Naive thymus-derived CD8-positive, alpha-beta T cell (primary cell): ENCODE measurements at regions not wholly inside any gene's neighbourhood (a gene's known extent, or its start where the extent isn't known, plus 50 kb on each side); places are given as distances from the start of the nearest gene placed in this dataset.
A peak's percentile ranks its signal among the peaks of the same experiment; 100 is the strongest.

Experiments
- ATAC-seq, 2 donors: fragments of 150-1000 bp; cut with Tn5 transposase in 1 of 2; sonication (Bioruptor Pico), chemical (Tn5 transposase) in 1 of 2; 1 replicate in 1 of 2; 2 replicates in 1 of 2; pipeline ENCODE4 v1.10.0; 2021; ENCODE audit warnings: mild to moderate bottlenecking in 2 of 2, moderate library complexity in 2 of 2
- POLR2A ChIA-PET: fragments of 350-600 bp; sonication (Branson Sonifier 250); formaldehyde crosslinking; loops from one replicate; lab custom pipeline; 2021; ENCODE audit warnings: antibody characterized with exemption; lab: Charles Lee
- DNase-seq, 10 donors: peaks; one replicate each; pipeline versions ENCODE4 v3.0.0 to v3.0.0-alpha.2; 2020 to 2022
- H3K27ac Mint-ChIP-seq, 10 donors: one replicate each; pipeline ENCODE4 v1.8.0; 2020 to 2022; ENCODE audit warnings: mild to moderate bottlenecking in 10 of 10, mixed read lengths in 10 of 10, moderate library complexity in 4 of 10, inconsistent platforms in 1 of 10
- H3K27me3 Mint-ChIP-seq, 5 donors: one replicate each; pipeline ENCODE4 v1.8.0; 2021 to 2022; ENCODE audit warnings: mixed read lengths in 5 of 5
- H3K36me3 Mint-ChIP-seq, 3 donors: one replicate each; pipeline ENCODE4 v1.8.0; 2020 to 2022; ENCODE audit warnings: mixed read lengths in 3 of 3, mild to moderate bottlenecking in 2 of 3, inconsistent platforms in 1 of 3
- H3K4me1 Mint-ChIP-seq, 4 donors: one replicate each; pipeline ENCODE4 v1.8.0; 2021 to 2022; ENCODE audit warnings: mixed read lengths in 4 of 4
- H3K4me3 Mint-ChIP-seq, 10 donors: one replicate each; pipeline ENCODE4 v1.8.0; 2020 to 2022; ENCODE audit warnings: mild to moderate bottlenecking in 10 of 10, mixed read lengths in 10 of 10, moderate library complexity in 6 of 10, inconsistent platforms in 1 of 10
- H3K9me3 Mint-ChIP-seq, 9 donors: one replicate each; pipeline ENCODE4 v1.8.0; 2020 to 2022; ENCODE audit warnings: mixed read lengths in 9 of 9, mild to moderate bottlenecking in 3 of 9, inconsistent platforms in 1 of 9, moderate library complexity in 1 of 9

GRCh38 chr3:56869157-56869889, 67.6 kb upstream of the ARHGEF3 start:
- Mint-ChIP-seq H3K4me1 (peaks cover 22 to 55% (median 45%) of the 10 kb centered on the region in 4 donors), H3K36me3 (peaks cover 2 to 3% (median 2%) of the 10 kb centered on the region in 3 donors), H3K27me3 (no peaks in the 10 kb centered on the region), H3K4me3 (peak overlapping the region in 7 of 10 donors; percentile 33 to 72 (median 48)), H3K27ac (peak overlapping the region in 9 of 10 donors; percentile 10 to 75 (median 44)), H3K9me3 (peaks cover 0 to 2% (median 0%) of the 10 kb centered on the region in 9 donors)
- POLR2A ChIA-PET: no interaction called here
- ATAC-seq (no peak), DNase-seq (no peak)

- H3K36me3 Mint-ChIP-seq: peaks cover 2 to 5% (median 2%) of the 10 kb centered on the region in 3 donors
- DNase-seq: no peak
- peaks cover 20 to 55% (median 43%) of the 10 kb centered on the region in 4 donors for H3K4me1 Mint-ChIP-seq
- peak overlapping the region in 1 of 10 donors; percentile 41 for H3K4me3 Mint-ChIP-seq
- H3K9me3 Mint-ChIP-seq: peaks cover 0 to 4% (median 0%) of the 10 kb centered on the region in 9 donors
- no peaks in the 10 kb centered on the region for H3K27me3 Mint-ChIP-seq
- POLR2A ChIA-PET: no interaction called here
- peak overlapping the region in 3 of 10 donors; percentile 6 to 69 (median 35) for H3K27ac Mint-ChIP-seq
- ATAC-seq: no peak
Measured at GRCh38 chr3:56868706-56869105, 67.0 kb upstream of the ARHGEF3 start.

- no peak for ATAC-seq
- Mint-ChIP-seq H3K4me3 (no peak overlapping the region), H3K4me1 (peaks cover 22 to 62% (median 43%) of the 10 kb centered on the region in 4 donors), H3K36me3 (peaks cover 2 to 5% (median 2%) of the 10 kb centered on the region in 3 donors), H3K27ac (no peak overlapping the region), H3K27me3 (no peaks in the 10 kb centered on the region), H3K9me3 (peaks cover 0 to 4% (median 0%) of the 10 kb centered on the region in 9 donors)
- POLR2A ChIA-PET: no interaction called here
- no peak for DNase-seq
Measured at GRCh38 chr3:56867671-56868070, 65.9 kb upstream of the ARHGEF3 start.

- Mint-ChIP-seq H3K4me1 (peaks cover 34 to 81% (median 59%) of the 10 kb centered on the region in 4 donors), H3K27me3 (no peaks in the 10 kb centered on the region), H3K9me3 (peaks cover 0 to 4% (median 0%) of the 10 kb centered on the region in 9 donors), H3K27ac (peak overlapping the region in 6 of 10 donors; percentile 15 to 57 (median 36)), H3K36me3 (peaks cover 2 to 5% (median 2%) of the 10 kb centered on the region in 3 donors), H3K4me3 (no peak overlapping the region)
- no peak for ATAC-seq
- POLR2A ChIA-PET: interaction anchor here (0.6 to 1.4 kb wide), 3 partner anchors 17 to 122 kb away, joined by 3 to 4 read pairs (median 3); no protein-coding TSS in a partner anchor
- DNase-seq: no peak
Measured at GRCh38 chr3:56864918-56865524, 63.3 kb upstream of the ARHGEF3 start.

GRCh38 chr3:56864090-56864489, 62.3 kb upstream of the ARHGEF3 start:
- Mint-ChIP-seq H3K27me3 (no peaks in the 10 kb centered on the region), H3K36me3 (peaks cover 0 to 5% (median 2%) of the 10 kb centered on the region in 3 donors), H3K4me1 (peaks cover 30 to 74% (median 55%) of the 10 kb centered on the region in 4 donors), H3K9me3 (peaks cover 0 to 4% (median 0%) of the 10 kb centered on the region in 9 donors), H3K4me3 (no peak overlapping the region), H3K27ac (peak overlapping the region in 4 of 10 donors; percentile 18 to 47 (median 42))
- no peak for DNase-seq
- POLR2A ChIA-PET: no interaction called here
- no peak for ATAC-seq

- H3K9me3 Mint-ChIP-seq: peaks cover 0 to 4% (median 0%) of the 10 kb centered on the region in 9 donors
- POLR2A ChIA-PET: interaction anchor here (0.7 to 0.8 kb wide), 2 partner anchors 8 to 9 kb away, joined by 4 read pairs; no protein-coding TSS in a partner anchor
- DNase-seq (no peak), ATAC-seq (no peak)
- peak overlapping the region in 1 of 10 donors; percentile 20 for H3K4me3 Mint-ChIP-seq
- peaks cover 33 to 74% (median 54%) of the 10 kb centered on the region in 4 donors for H3K4me1 Mint-ChIP-seq
- H3K27ac Mint-ChIP-seq: peak overlapping the region in 4 of 10 donors; percentile 4 to 50 (median 32)
- no peaks in the 10 kb centered on the region for H3K27me3 Mint-ChIP-seq
- peaks cover 2 to 5% (median 2%) of the 10 kb centered on the region in 3 donors for H3K36me3 Mint-ChIP-seq
Measured at GRCh38 chr3:56862352-56863062, 60.8 kb upstream of the ARHGEF3 start.

GRCh38 chr3:56861511-56861910, 59.8 kb upstream of the ARHGEF3 start:
- ATAC-seq (no peak), DNase-seq (no peak)
- Mint-ChIP-seq H3K27me3 (no peaks in the 10 kb centered on the region), H3K27ac (peak overlapping the region in 8 of 10 donors; percentile 2 to 88 (median 51)), H3K4me1 (peaks cover 33 to 72% (median 55%) of the 10 kb centered on the region in 4 donors), H3K4me3 (peak overlapping the region in 2 of 10 donors; percentile 8 to 43), H3K36me3 (peaks cover 2 to 5% (median 2%) of the 10 kb centered on the region in 3 donors), H3K9me3 (peaks cover 0 to 4% (median 0%) of the 10 kb centered on the region in 9 donors)
- POLR2A ChIA-PET: interaction anchor here (0.7 to 0.8 kb wide), 2 partner anchors 9 to 118 kb away, joined by 4 to 5 read pairs; no protein-coding TSS in a partner anchor

- Mint-ChIP-seq H3K4me3 (peak overlapping the region in 5 of 10 donors; percentile 5 to 55 (median 30)), H3K36me3 (peaks cover 2 to 5% (median 2%) of the 10 kb centered on the region in 3 donors), H3K9me3 (peaks cover 0 to 4% (median 0%) of the 10 kb centered on the region in 9 donors), H3K27ac (peak overlapping the region in 9 of 10 donors; percentile 1 to 87 (median 54)), H3K27me3 (no peaks in the 10 kb centered on the region), H3K4me1 (peaks cover 33 to 75% (median 58%) of the 10 kb centered on the region in 4 donors)
- ATAC-seq (no peak), DNase-seq (no peak)
- POLR2A ChIA-PET: interaction anchor here (0.7 to 1.5 kb wide), 2 partner anchors 55 to 119 kb away, joined by 4 to 5 read pairs; no protein-coding TSS in a partner anchor
Measured at GRCh38 chr3:56860939-56861338, 59.2 kb upstream of the ARHGEF3 start.

- H3K27me3 Mint-ChIP-seq: no peaks in the 10 kb centered on the region
Measured at GRCh38 chr3:56860351-56860750, 58.6 kb upstream of the ARHGEF3 start.

GRCh38 chr3:56858331-56858730, 56.6 kb upstream of the ARHGEF3 start:
- H3K27ac Mint-ChIP-seq: peak overlapping the region in 8 of 10 donors; percentile 3 to 93 (median 65)
- H3K4me1 Mint-ChIP-seq: peaks cover 31 to 76% (median 54%) of the 10 kb centered on the region in 4 donors
- peaks cover 0 to 7% (median 4%) of the 10 kb centered on the region in 3 donors for H3K36me3 Mint-ChIP-seq
- no peak overlapping the region for H3K4me3 Mint-ChIP-seq
- no peaks in the 10 kb centered on the region for H3K27me3 Mint-ChIP-seq
- no peak for ATAC-seq
- POLR2A ChIA-PET: interaction anchor here (0.5 kb wide), 1 partner anchor 185 kb away, joined by 4 read pairs; no protein-coding TSS in a partner anchor
- H3K9me3 Mint-ChIP-seq: no peaks in the 10 kb centered on the region
- no peak for DNase-seq

More at GRCh38 chr3:56860351-56860750, 58.6 kb upstream of the ARHGEF3 start:
- ATAC-seq (no peak), DNase-seq (no peak)
- Mint-ChIP-seq H3K27ac (peak overlapping the region in 9 of 10 donors; percentile 1 to 87 (median 54)), H3K4me3 (peak overlapping the region in 5 of 10 donors; percentile 5 to 55 (median 30)), H3K36me3 (peaks cover 2 to 5% (median 2%) of the 10 kb centered on the region in 3 donors), H3K9me3 (peaks cover 0 to 4% (median 0%) of the 10 kb centered on the region in 9 donors), H3K4me1 (peaks cover 36 to 76% (median 59%) of the 10 kb centered on the region in 4 donors)
- POLR2A ChIA-PET: interaction anchor here (1.5 kb wide), 1 partner anchor 56 kb away, joined by 4 read pairs; no protein-coding TSS in a partner anchor

GRCh38 chr3:56857178-56857577, 55.4 kb upstream of the ARHGEF3 start:
- Mint-ChIP-seq H3K27ac (peak overlapping the region in 1 of 10 donors; percentile 21), H3K4me1 (peaks cover 29 to 64% (median 49%) of the 10 kb centered on the region in 4 donors), H3K9me3 (no peaks in the 10 kb centered on the region), H3K36me3 (peaks cover 0 to 11% (median 4%) of the 10 kb centered on the region in 3 donors), H3K27me3 (no peaks in the 10 kb centered on the region), H3K4me3 (no peak overlapping the region)
- ATAC-seq (no peak), DNase-seq (no peak)
- POLR2A ChIA-PET: interaction anchor here (0.6 kb wide), 1 partner anchor 140 kb away, joined by 3 read pairs; no protein-coding TSS in a partner anchor
